ENCODE measurements at regions not wholly inside any gene's neighbourhood (a gene's known extent, or its start where the extent isn't known, plus 50 kb on each side); places are given as distances from the start of the nearest gene placed in this dataset.

DNA sequence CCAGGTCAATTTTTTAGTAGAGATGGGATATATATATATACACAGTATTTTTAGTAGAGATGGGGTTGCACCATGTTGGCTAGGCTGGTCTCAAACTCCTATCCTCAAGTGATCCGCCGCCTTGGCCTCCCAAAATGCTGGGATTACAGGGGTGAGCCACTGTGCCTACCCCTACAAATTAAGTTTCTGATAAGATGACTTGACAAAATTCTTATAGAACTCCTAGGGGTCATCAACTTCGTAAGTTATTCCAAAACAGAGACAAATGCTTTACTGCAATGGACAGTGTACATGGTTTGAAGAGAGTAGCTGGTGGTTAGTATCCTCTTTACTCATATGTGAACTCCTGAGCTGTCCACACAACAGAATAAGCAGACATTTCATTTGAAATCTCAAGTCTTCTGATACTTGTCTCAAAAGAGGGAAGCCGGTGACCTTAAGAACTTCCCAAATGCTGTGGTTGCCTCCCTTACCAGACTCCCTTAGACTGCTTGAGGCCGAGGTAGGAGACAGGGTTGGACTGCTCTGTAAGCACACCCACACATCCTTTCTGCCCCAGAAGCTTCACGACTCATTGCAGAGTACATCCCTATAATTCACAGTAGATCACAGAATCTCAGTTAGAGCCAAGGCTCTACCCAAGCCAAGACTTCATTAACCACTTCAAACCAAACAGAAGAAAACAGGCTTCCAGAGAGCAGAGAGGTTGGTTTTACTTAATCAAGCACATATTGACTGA, 244.1 kb upstream of the IRF2BP2 start:
- DNase-seq (no peak), ATAC-seq (peak in 1 of 8 donors; percentile 46)
- Histone ChIP-seq H3K27me3 (no peaks in the 10 kb centered on the region), H3K36me3 (no peaks in the 10 kb centered on the region), H3K4me3 (no peak overlapping the region), H3K9me3 (no peaks in the 10 kb centered on the region), H3K27ac (peak overlapping the region in 1 of 10 donors; percentile 58), H3K4me1 (peaks cover 0 to 46% (median 8%) of the 10 kb centered on the region in 9 donors)
- TF ChIP-seq, protein P1, sequence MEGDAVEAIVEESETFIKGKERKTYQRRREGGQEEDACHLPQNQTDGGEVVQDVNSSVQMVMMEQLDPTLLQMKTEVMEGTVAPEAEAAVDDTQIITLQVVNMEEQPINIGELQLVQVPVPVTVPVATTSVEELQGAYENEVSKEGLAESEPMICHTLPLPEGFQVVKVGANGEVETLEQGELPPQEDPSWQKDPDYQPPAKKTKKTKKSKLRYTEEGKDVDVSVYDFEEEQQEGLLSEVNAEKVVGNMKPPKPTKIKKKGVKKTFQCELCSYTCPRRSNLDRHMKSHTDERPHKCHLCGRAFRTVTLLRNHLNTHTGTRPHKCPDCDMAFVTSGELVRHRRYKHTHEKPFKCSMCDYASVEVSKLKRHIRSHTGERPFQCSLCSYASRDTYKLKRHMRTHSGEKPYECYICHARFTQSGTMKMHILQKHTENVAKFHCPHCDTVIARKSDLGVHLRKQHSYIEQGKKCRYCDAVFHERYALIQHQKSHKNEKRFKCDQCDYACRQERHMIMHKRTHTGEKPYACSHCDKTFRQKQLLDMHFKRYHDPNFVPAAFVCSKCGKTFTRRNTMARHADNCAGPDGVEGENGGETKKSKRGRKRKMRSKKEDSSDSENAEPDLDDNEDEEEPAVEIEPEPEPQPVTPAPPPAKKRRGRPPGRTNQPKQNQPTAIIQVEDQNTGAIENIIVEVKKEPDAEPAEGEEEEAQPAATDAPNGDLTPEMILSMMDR (IDR thresholded peaks at IDR 0.05), result no peak
- intact Hi-C loops (cut with DNase I), result loop anchor here in 2 of 10 donors (10.0 kb wide), 1 partner anchor 119 kb away; no protein-coding TSS in a partner anchor
- 85 to 90% methylated on average over 6 of the region's 6 CpGs for WGBS, 2 donors

DNA sequence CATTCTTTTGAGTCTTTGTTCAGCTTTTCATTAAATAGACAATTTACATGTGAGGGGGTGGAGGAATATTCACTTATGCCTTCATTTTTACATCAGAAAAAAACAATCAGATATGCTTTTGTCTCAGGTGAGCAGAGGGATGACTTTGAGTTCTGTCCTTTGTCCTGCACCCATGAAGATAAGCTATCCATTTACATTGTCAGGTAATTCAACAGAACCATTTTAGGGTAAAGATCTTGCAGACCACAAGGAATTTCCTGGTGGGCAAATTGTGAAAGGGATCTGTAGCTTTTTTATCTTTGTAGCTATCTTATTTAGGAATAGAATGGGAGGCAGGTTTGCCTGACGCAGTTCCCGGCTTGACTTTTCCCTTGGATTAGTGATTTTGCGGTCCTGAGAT, 242.7 kb upstream of the IRF2BP2 start:
- Histone ChIP-seq H3K4me3 (no peak overlapping the region), H3K27ac (no peak overlapping the region), H3K9me3 (no peaks in the 10 kb centered on the region), H3K4me1 (peaks cover 0 to 54% (median 8%) of the 10 kb centered on the region in 9 donors), H3K27me3 (no peaks in the 10 kb centered on the region), H3K36me3 (no peaks in the 10 kb centered on the region)
- TF ChIP-seq, protein P1 (IDR thresholded peaks at IDR 0.05), result no peak
- ATAC-seq (no peak), DNase-seq (no peak)
- intact Hi-C loops (cut with DNase I), result loop anchor here in 2 of 10 donors (10.0 kb wide), 1 partner anchor 118 kb away; no protein-coding TSS in a partner anchor
- WGBS, 2 donors, result 99% methylated on average over 3 of the region's 3 CpGs

DNA sequence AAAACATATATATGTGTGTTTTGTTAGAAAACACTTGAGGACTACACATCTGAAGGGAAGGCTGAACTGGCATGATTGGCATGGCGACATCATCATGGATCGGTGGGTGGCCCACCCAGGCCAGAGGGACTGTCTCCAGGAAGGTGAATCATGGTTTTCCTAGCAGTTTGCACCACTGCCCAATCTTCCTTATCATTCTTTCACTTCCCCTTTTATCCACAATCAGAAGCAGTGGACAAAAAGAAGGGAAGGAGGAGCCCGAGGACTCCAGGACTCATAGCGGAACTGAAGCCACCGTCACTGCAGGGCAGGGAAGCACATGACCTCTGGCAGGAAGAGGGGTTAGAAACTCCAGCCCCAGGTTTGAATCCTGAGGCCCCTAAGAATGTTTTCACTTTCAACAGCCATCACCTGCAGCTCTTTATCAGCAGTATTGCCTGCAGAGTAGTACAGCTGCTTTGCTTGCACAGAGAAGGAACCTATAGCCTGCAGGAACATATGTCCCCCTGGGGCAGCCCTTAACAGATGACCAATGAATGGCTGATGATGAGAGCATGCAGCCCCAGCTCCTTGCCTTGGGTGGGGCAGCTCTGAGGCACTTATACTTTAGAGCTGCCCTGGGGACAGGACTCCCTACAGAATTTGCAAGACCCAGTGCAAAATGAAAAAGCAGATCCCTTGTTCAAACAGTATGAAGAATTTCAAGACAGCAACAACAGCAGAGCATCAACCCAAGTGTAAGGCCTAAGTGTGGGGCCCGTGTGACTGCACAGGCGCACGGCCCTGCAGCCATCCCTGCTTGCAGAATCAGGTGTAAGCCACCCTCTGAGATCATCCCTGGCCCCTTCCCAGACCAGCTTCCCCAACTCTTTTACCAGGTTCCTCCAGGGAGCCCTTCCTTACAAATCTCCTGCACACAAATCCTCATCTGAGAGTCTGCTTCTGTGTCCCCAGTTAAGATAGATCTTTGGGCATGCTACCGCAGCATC, 241.8 kb upstream of the IRF2BP2 start:
- DNase-seq, result no peak
- intact Hi-C loops (cut with DNase I), result loop anchor here in 2 of 10 donors (10.0 kb wide), 1 partner anchor 117 kb away; no protein-coding TSS in a partner anchor

More for the DNA sequence above, 241.8 kb upstream of the IRF2BP2 start:
- TF ChIP-seq, protein P1 (IDR thresholded peaks at IDR 0.05), result no peak
- Histone ChIP-seq H3K36me3 (no peaks in the 10 kb centered on the region), H3K27ac (peak overlapping the region in 1 of 10 donors; percentile 82), H3K4me3 (no peak overlapping the region), H3K9me3 (no peaks in the 10 kb centered on the region), H3K4me1 (peaks cover 0 to 57% (median 3%) of the 10 kb centered on the region in 9 donors), H3K27me3 (no peaks in the 10 kb centered on the region)
- 69 to 74% methylated on average over 9 of the region's 9 CpGs for WGBS, 2 donors
- ATAC-seq, result peak in 7 of 8 donors; percentile 34 to 71 (median 47)

Measured in heart right ventricle (tissue), 16 donors.